ENCODE measurements at regions not wholly inside any gene's neighbourhood (a gene's known extent, or its start where the extent isn't known, plus 50 kb on each side); places are given as distances from the start of the nearest gene placed in this dataset.
"Not testable (repeated sequence)": the region's sequence is repeated elsewhere in the genome, so short reads cannot be mapped to it uniquely, and the experiment has no call there.

GRCh38 chr15:81795899-81796298 is 249.9 kb downstream of the MEX3B start:
- no peaks in the 10 kb centered on the region for H3K36me3 ChIP-seq (ENCODE audit: control insufficient read depth, insufficient read depth, low read length)
- ChIA-PET POLR2A (no interaction called here), CTCF (no interaction called here)
- no peaks in the 10 kb centered on the region; the same call in 1 of the 2 replicates for H3K27me3 ChIP-seq (ENCODE audit: control insufficient read depth, insufficient read depth, low read length)
- no peak overlapping the region for H3K27ac ChIP-seq (ENCODE audit: low read length)
- TF ChIP-seq CTCF (IDR thresholded peaks at IDR 0.05) = no peak
- no peak for TF ChIP-seq POLR2AphosphoS5 (IDR thresholded peaks at IDR 0.05; ENCODE audit: low read depth, low read length)
- no peak for TF ChIP-seq TCF7L2 (IDR thresholded peaks at IDR 0.05; ENCODE audit: low read depth, low read length)
- TF ChIP-seq SIN3A (IDR thresholded peaks at IDR 0.05; ENCODE audit: borderline replicate concordance, insufficient read depth, low read depth, low read length) = no peak
- no peak for TF ChIP-seq REST (IDR thresholded peaks at IDR 0.05; ENCODE audit: insufficient read depth in 1 of 2, low read depth in 2 of 2, low read length in 1 of 2)
- H3K4me3 ChIP-seq (ENCODE audit: low read depth in 2 of 2, low read length in 2 of 2) = no peak overlapping the region
- in situ Hi-C loops (cut with HindIII; ENCODE audit: low pct_unique_long_range_greater_than_20kb, low sequenced_read_pairs) = no loop called here
- no TSS peak for BruUV-seq (replicated peaks)
- no peak for DNase-seq (ENCODE audit: low read depth, low spot score)
- intact Hi-C loops (cut with micrococcal nuclease; ENCODE audit: unreplicated experiment) = no loop called here
- H3K4me1 ChIP-seq (ENCODE audit: control insufficient read depth, insufficient read depth, low read length) = no peaks in the 10 kb centered on the region
- ATAC-seq = no peak
- H3K9me3 ChIP-seq (ENCODE audit: control insufficient read depth, insufficient read depth, low read depth, low read length) = no peaks in the 10 kb centered on the region

GRCh38 chr15:81792646-81793045 is 253.2 kb downstream of the MEX3B start:
- no peaks in the 10 kb centered on the region; the same call in 1 of the 2 replicates for H3K27me3 ChIP-seq (ENCODE audit: control insufficient read depth, insufficient read depth, low read length)
- no peak overlapping the region for H3K4me3 ChIP-seq (ENCODE audit: low read depth in 2 of 2, low read length in 2 of 2)
- intact Hi-C loops (cut with micrococcal nuclease; ENCODE audit: unreplicated experiment) = no loop called here
- H3K36me3 ChIP-seq (ENCODE audit: control insufficient read depth, insufficient read depth, low read length) = no peaks in the 10 kb centered on the region
- ChIA-PET POLR2A (no interaction called here), CTCF (no interaction called here)
- no peak overlapping the region for H3K27ac ChIP-seq (ENCODE audit: low read length)
- in situ Hi-C loops (cut with HindIII; ENCODE audit: low pct_unique_long_range_greater_than_20kb, low sequenced_read_pairs) = no loop called here
- no peak for TF ChIP-seq TCF7L2 (IDR thresholded peaks at IDR 0.05; ENCODE audit: low read depth, low read length)
- no peak for TF ChIP-seq REST (IDR thresholded peaks at IDR 0.05; ENCODE audit: insufficient read depth in 1 of 2, low read depth in 2 of 2, low read length in 1 of 2)
- TF ChIP-seq POLR2AphosphoS5 (IDR thresholded peaks at IDR 0.05; ENCODE audit: low read depth, low read length) = no peak
- no peak for TF ChIP-seq CTCF (IDR thresholded peaks at IDR 0.05)
- TF ChIP-seq SIN3A (IDR thresholded peaks at IDR 0.05; ENCODE audit: borderline replicate concordance, insufficient read depth, low read depth, low read length) = no peak
- ATAC-seq (no peak), DNase-seq (ENCODE audit: low read depth, low spot score) (no peak)
- H3K4me1 ChIP-seq (ENCODE audit: control insufficient read depth, insufficient read depth, low read length) = no peaks in the 10 kb centered on the region
- H3K9me3 ChIP-seq (ENCODE audit: control insufficient read depth, insufficient read depth, low read depth, low read length) = no peaks in the 10 kb centered on the region
- BruUV-seq (replicated peaks) = no TSS peak

GRCh38 chr15:81791322-81791721 is 254.5 kb downstream of the MEX3B start:
- CTCF ChIA-PET; H3K27ac ChIP-seq (ENCODE audit: low read length); DNase-seq (ENCODE audit: low read depth, low spot score); POLR2A ChIA-PET; H3K27me3 ChIP-seq (ENCODE audit: control insufficient read depth, insufficient read depth, low read length); BruUV-seq (replicated peaks); ATAC-seq; H3K9me3 ChIP-seq (ENCODE audit: control insufficient read depth, insufficient read depth, low read depth, low read length); H3K4me3 ChIP-seq (ENCODE audit: low read depth in 2 of 2, low read length in 2 of 2); H3K4me1 ChIP-seq (ENCODE audit: control insufficient read depth, insufficient read depth, low read length); H3K36me3 ChIP-seq (ENCODE audit: control insufficient read depth, insufficient read depth, low read length); in situ Hi-C loops (cut with HindIII; ENCODE audit: low pct_unique_long_range_greater_than_20kb, low sequenced_read_pairs); intact Hi-C loops (cut with micrococcal nuclease; ENCODE audit: unreplicated experiment): not testable (repeated sequence)
